GM23248 (cell line): ENCODE measurements at regions not wholly inside any gene's neighbourhood (a gene's known extent, or its start where the extent isn't known, plus 50 kb on each side); places are given as distances from the start of the nearest gene placed in this dataset.

Source experiments
- DNase-seq: peaks from one replicate; pipeline ENCODE4 v3.0.0-alpha.2; 2015
- H2AFZ ChIP-seq: fragments of 200-600 bp; sonication (generic); 2 replicates; pipeline ENCODE4 v1.6.1; 2016; ENCODE audit warnings: antibody characterized with exemption
- H3F3A ChIP-seq: fragments of 200-600 bp; sonication (generic); 2 replicates; pipeline ENCODE4 v1.6.1; 2016; ENCODE audit warnings: mild to moderate bottlenecking, antibody characterized with exemption, mixed run types; ENCODE audit not compliant: insufficient read depth
- H3K27ac ChIP-seq: fragments of 200-600 bp; sonication (generic); 2 replicates; pipeline ENCODE4 v1.5.1; 2016; ENCODE audit warnings: mild to moderate bottlenecking
- H3K27me3 ChIP-seq: fragments of 200-600 bp; sonication (generic); replicated peaks from 2 replicates; pipeline ENCODE4 v1.6.1; 2016; ENCODE audit warnings: mild to moderate bottlenecking; ENCODE audit not compliant: insufficient read depth
- H3K36me3 ChIP-seq: fragments of 200-600 bp; sonication (generic); 2 replicates; pipeline ENCODE4 v1.6.1; 2016; ENCODE audit warnings: low read depth, mild to moderate bottlenecking
- H3K4me1 ChIP-seq: fragments of 200-600 bp; sonication (generic); 2 replicates; pipeline ENCODE4 v1.6.1; 2016; ENCODE audit warnings: mild to moderate bottlenecking; ENCODE audit not compliant: insufficient read depth
- H3K4me2 ChIP-seq: fragments of 200-600 bp; sonication (generic); one replicate; pipeline ENCODE4 v1.6.1; 2016; ENCODE audit warnings: mild to moderate bottlenecking; ENCODE audit not compliant: unreplicated experiment
- H3K4me3 ChIP-seq: fragments of 200-600 bp; sonication (generic); 2 replicates; pipeline ENCODE4 v1.5.1; 2016; ENCODE audit warnings: mild to moderate bottlenecking
- H3K79me2 ChIP-seq: fragments of 200-600 bp; sonication (generic); 2 replicates; pipeline ENCODE4 v1.6.1; 2016; ENCODE audit warnings: mild to moderate bottlenecking; ENCODE audit not compliant: insufficient read depth
- H3K9ac ChIP-seq: fragments of 200-600 bp; sonication (generic); 2 replicates; pipeline ENCODE4 v1.6.1; 2016; ENCODE audit warnings: mild to moderate bottlenecking
- H3K9me2 ChIP-seq: fragments of 200-600 bp; sonication (generic); 2 replicates; pipeline ENCODE4 v1.6.1; 2016; ENCODE audit warnings: mixed run types, mild to moderate bottlenecking, moderate library complexity; ENCODE audit not compliant: insufficient read depth
- H3K9me3 ChIP-seq: fragments of 200-600 bp; sonication (generic); one replicate; pipeline ENCODE4 v1.6.1; 2017; ENCODE audit warnings: low read depth
- H4K20me1 ChIP-seq: fragments of 200-600 bp; sonication (generic); 2 replicates; pipeline ENCODE4 v1.6.0; 2016; ENCODE audit not compliant: insufficient read depth
- EZH2 ChIP-seq: fragments of 200-600 bp; sonication (generic); IDR thresholded peaks from 2 replicates; pipeline ENCODE4 v1.6.1; 2018; ENCODE audit warnings: antibody characterized with exemption, mild to moderate bottlenecking; ENCODE audit not compliant: insufficient read depth, poor library complexity, severe bottlenecking
- EZH2phosphoT487 ChIP-seq: fragments of 200-600 bp; sonication (generic); IDR thresholded peaks from 2 replicates; pipeline ENCODE4 v1.6.1; 2018; ENCODE audit warnings: antibody characterized with exemption, moderate library complexity, mild to moderate bottlenecking, low read depth; ENCODE audit not compliant: insufficient read depth
- WGBS, 2 experiments: methylation state at CpG; one replicate each; pipeline ENCODE4 v1.1.6; 2015 to 2017; ENCODE audit warnings: low lambda C conversion rate in 2 of 2, low coverage in 1 of 2; ENCODE audit errors: missing lambda C conversion rate in 2 of 2; 5-methylcytosine and 5-hydroxymethylcytosine counted together
- in situ Hi-C: fragments of 300-500 bp; cut with MboI; formaldehyde crosslinking; loops from 2 replicates; pipeline ENCODE4 v1.15.0; 2020

DNA sequence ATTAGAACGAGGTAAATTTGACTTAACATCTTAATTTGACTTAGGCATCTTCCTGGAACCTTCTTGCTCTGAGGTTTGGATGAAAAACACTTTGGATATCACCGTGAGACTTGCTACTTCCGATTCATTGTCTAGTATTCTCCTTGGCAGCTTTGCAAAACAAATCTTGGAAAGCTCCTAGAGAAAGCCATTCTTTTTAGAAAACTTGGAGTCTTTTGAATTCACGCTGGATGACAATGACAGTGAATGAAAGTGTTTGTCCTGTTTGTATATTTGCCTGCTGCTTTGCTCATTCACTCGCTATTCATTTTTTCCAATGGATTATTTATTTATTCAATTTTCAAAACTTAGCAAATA lies 222.1 kb upstream of the HMGA2 start:
- in situ Hi-C loops, result no loop called here

DNA sequence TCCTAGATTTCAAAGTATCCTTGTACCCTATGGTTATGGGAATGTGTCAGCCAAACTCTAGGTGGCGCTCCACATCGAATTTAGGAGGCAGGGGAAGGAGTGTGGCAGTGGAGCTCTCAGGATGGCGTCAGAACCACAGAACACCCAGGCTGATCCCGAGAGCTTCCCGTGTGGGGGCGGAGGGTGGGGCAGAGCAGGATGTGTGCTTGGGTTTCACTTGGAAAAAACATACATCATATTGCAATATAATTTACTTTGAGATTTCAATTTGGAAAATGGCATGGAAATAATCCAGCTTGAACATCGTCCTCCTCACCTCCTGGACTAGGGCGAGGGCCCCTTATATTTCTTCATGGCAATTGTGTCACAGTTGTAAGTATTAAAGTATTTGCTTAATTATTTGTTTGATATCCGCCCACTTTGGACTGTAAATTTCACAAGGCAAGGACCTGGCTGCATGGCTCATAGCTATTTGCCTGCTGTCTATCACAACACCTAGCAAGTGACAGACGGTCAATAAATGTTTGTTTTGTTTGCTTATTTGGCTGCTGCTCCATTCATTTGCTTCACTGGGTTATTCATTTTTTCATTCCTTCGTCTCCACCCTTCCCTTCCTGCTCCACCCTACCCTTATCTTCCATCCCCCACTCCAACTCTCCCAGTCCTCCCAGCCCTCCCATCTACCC lies 221.5 kb upstream of the HMGA2 start:
- Histone ChIP-seq H3K79me2 (peaks cover 25% of the 10 kb centered on the region), H3K4me1 (peaks cover 41% of the 10 kb centered on the region), H3K36me3 (peaks cover 12% of the 10 kb centered on the region; the same call in 1 of the 2 replicates), H3K4me3 (peak overlapping the region; percentile 82), H3K9me2 (peaks cover 6% of the 10 kb centered on the region; the same call in 1 of the 2 replicates), H3K4me2 (peak overlapping the region; percentile 96), H3K27me3 (no peaks in the 10 kb centered on the region), H3K9ac (peak overlapping the region; percentile 82), H4K20me1 (no peaks in the 10 kb centered on the region), H3K9me3 (no peaks in the 10 kb centered on the region), H3F3A (peaks cover 54% of the 10 kb centered on the region), H3K27ac (peak overlapping the region; percentile 90), H2AFZ (peak overlapping the region; percentile 59; the same call in 1 of the 2 replicates)
- 1% methylated on average over 11 of the region's 11 CpGs for WGBS, 2 experiments
- no peak for TF ChIP-seq EZH2phosphoT487
- no peak for TF ChIP-seq EZH2
- in situ Hi-C loops, result no loop called here
- DNase-seq, result peak; percentile 97

More for the DNA sequence above, 222.1 kb upstream of the HMGA2 start:
- peaks cover 49% of the 10 kb centered on the region for H3F3A ChIP-seq
- peaks cover 36% of the 10 kb centered on the region for H3K4me1 ChIP-seq
- peak; percentile 53 for DNase-seq
- peak overlapping the region; percentile 86 for H3K4me2 ChIP-seq
- TF ChIP-seq EZH2phosphoT487 (no peak), EZH2 (no peak)
- peak overlapping the region; percentile 90 for H3K27ac ChIP-seq
- H3K36me3 ChIP-seq, result peaks cover 12% of the 10 kb centered on the region; the same call in 1 of the 2 replicates
- 10 to 12% methylated on average over 5 of the region's 5 CpGs for WGBS, 2 experiments
- peak overlapping the region; percentile 82 for H3K9ac ChIP-seq
- peaks cover 25% of the 10 kb centered on the region for H3K79me2 ChIP-seq
- H3K9me2 ChIP-seq, result peaks cover 6% of the 10 kb centered on the region; the same call in 1 of the 2 replicates
- peak overlapping the region; percentile 82 for H3K4me3 ChIP-seq
- no peaks in the 10 kb centered on the region for H4K20me1 ChIP-seq
- H3K9me3 ChIP-seq, result no peaks in the 10 kb centered on the region
- no peaks in the 10 kb centered on the region for H3K27me3 ChIP-seq
- peak overlapping the region; percentile 59 for H2AFZ ChIP-seq

DNA sequence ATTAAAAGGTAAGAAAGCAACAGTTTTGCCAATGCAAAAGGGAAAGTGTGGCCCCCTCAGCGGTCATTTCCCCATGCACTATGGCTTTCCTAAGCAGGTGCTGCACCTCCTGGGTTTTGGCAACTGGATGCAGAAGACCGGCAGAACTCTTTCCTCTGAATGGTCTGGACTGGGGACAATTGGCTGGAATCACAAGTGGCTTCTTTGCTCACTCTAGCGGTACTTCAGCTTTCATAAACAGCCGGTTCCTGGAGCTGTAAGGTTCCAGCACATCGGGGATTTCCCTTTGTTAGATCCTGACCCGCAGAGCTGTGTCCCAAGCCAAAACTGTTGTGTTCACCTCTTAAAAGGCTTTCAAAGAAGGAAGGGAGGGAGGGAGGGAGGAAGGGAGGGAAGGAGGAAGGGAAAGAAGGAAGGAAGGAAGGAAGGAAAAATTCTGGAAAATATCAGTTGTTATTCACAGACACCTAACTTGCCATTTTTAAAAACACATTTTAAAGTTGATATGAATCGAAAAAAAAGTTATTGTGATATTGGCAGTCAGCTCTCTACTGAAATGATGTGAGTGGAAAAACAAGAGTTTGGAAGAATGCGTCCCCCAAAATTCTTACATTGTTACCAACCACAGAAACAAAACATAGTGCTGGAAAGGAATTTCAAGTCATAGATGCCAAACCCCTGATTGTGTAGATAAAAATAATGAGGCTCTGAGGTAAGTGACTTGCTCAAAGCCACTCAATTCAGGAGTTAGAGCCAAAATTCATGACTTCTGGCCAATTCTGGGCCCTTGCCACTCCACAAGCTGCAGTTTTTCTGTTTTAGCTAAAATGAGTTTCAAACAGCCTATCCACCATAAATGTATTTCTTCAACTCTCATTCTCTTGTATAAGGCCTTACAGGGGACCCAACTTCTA lies 220.6 kb upstream of the HMGA2 start:
- no peaks in the 10 kb centered on the region for H3K9me3 ChIP-seq
- H3K27ac ChIP-seq, result peak overlapping the region; percentile 90
- H3K36me3 ChIP-seq, result peaks cover 12% of the 10 kb centered on the region; the same call in 1 of the 2 replicates
- H3F3A ChIP-seq, result peaks cover 64% of the 10 kb centered on the region
- H3K9ac ChIP-seq, result peak overlapping the region; percentile 82
- no peaks in the 10 kb centered on the region for H4K20me1 ChIP-seq
- H3K9me2 ChIP-seq, result peaks cover 6% of the 10 kb centered on the region; the same call in 1 of the 2 replicates
- H3K4me2 ChIP-seq, result peak overlapping the region; percentile 96
- H3K4me1 ChIP-seq, result peaks cover 50% of the 10 kb centered on the region
- in situ Hi-C loops, result no loop called here
- H2AFZ ChIP-seq, result no peak overlapping the region
- peak; percentile 90 for DNase-seq
- H3K27me3 ChIP-seq, result no peaks in the 10 kb centered on the region
- 4 to 5% methylated on average over 8 of the region's 8 CpGs for WGBS, 2 experiments
- TF ChIP-seq EZH2phosphoT487 (peak; percentile 79; the same call in 1 of the 2 replicates), EZH2 (no peak)
- H3K4me3 ChIP-seq, result peak overlapping the region; percentile 82
- H3K79me2 ChIP-seq, result peaks cover 25% of the 10 kb centered on the region

DNA sequence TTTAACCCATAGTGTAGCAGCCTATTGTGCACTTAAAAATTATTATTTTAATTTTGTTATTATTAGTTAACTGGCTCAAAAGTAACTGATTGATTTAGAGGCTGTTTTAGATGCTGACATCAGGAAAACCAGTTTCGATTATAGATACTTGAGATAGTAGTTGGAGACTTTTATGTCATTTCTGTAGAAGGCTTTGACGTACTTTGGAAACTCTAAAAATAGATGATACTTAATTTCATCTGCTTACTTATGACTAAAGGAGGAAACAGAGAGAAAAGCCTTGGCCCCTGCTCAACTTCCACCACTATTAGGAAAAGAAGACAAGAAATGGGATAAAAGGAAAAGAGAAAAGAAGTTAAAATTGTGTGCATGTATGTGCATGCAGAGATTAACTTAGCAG lies 219.3 kb upstream of the HMGA2 start:
- Histone ChIP-seq H3K4me1 (peaks cover 63% of the 10 kb centered on the region), H3K27ac (peak overlapping the region; percentile 90), H3K36me3 (peaks cover 12% of the 10 kb centered on the region; the same call in 1 of the 2 replicates), H3K4me2 (peak overlapping the region; percentile 96), H3F3A (peaks cover 77% of the 10 kb centered on the region), H3K9me2 (peaks cover 6% of the 10 kb centered on the region; the same call in 1 of the 2 replicates), H3K9me3 (no peaks in the 10 kb centered on the region), H3K9ac (peak overlapping the region; percentile 82), H2AFZ (no peak overlapping the region), H3K27me3 (no peaks in the 10 kb centered on the region), H4K20me1 (no peaks in the 10 kb centered on the region), H3K79me2 (peaks cover 25% of the 10 kb centered on the region), H3K4me3 (peak overlapping the region; percentile 82)
- 47% methylated on average over 2 of the region's 2 CpGs for WGBS, 2 experiments
- in situ Hi-C loops, result no loop called here
- peak; percentile 52 for DNase-seq
- TF ChIP-seq EZH2phosphoT487, result no peak
- no peak for TF ChIP-seq EZH2
